Activated CD4-positive, alpha-beta T cell treated with anti-CD3 and anti-CD28 coated beads, Interleukin-2, amount 10 ng/mL, durations not matched to agents 7 days and 5 days (primary cell): ENCODE measurements at regions not wholly inside any gene's neighbourhood (a gene's known extent, or its start where the extent isn't known, plus 50 kb on each side); places are given as distances from the start of the nearest gene placed in this dataset.
"Not testable (repeated sequence)": the region's sequence is repeated elsewhere in the genome, so short reads cannot be mapped to it uniquely, and the experiment has no call there.

ENCODE experiments used
- CTCF ChIA-PET: fragments of 350-600 bp; sonication (Branson Sonifier 250); formaldehyde crosslinking; loops from one replicate; lab custom pipeline; 2021; ENCODE audit warnings: antibody characterized with exemption; lab: Charles Lee
- POLR2A ChIA-PET: fragments of 350-600 bp; sonication (Branson Sonifier 250); formaldehyde crosslinking; loops from one replicate; lab custom pipeline; 2021; ENCODE audit warnings: antibody characterized with exemption; lab: Charles Lee
- DNase-seq: peaks from one replicate; pipeline ENCODE4 v3.0.0-alpha.2; 2020
- H3K27ac Mint-ChIP-seq: one replicate; pipeline ENCODE4 v1.8.0; 2021; ENCODE audit warnings: mild to moderate bottlenecking, moderate library complexity, mixed read lengths
- H3K27me3 Mint-ChIP-seq: one replicate; pipeline ENCODE4 v1.8.0; 2021; ENCODE audit warnings: mixed read lengths
- H3K36me3 Mint-ChIP-seq: one replicate; pipeline ENCODE4 v1.8.0; 2021; ENCODE audit warnings: low read depth, mixed read lengths
- H3K4me1 Mint-ChIP-seq: one replicate; pipeline ENCODE4 v1.8.0; 2021; ENCODE audit warnings: mixed read lengths
- H3K4me3 Mint-ChIP-seq: one replicate; pipeline ENCODE4 v1.8.0; 2021; ENCODE audit warnings: mild to moderate bottlenecking, moderate library complexity, mixed read lengths
- H3K9me3 Mint-ChIP-seq: one replicate; pipeline ENCODE4 v1.8.0; 2021; ENCODE audit warnings: mixed read lengths

- Mint-ChIP-seq H3K4me3 (no peak overlapping the region), H3K4me1 (no peaks in the 10 kb centered on the region), H3K27me3 (no peaks in the 10 kb centered on the region), H3K27ac (no peak overlapping the region), H3K36me3 (no peaks in the 10 kb centered on the region), H3K9me3 (no peaks in the 10 kb centered on the region)
- no peak for DNase-seq
- POLR2A ChIA-PET: no interaction called here
- CTCF ChIA-PET: no interaction called here
Measured at GRCh38 chr6:153984811-153985210, 54.2 kb upstream of the OPRM1 start.

- POLR2A ChIA-PET: no interaction called here
- Mint-ChIP-seq H3K9me3 (no peaks in the 10 kb centered on the region), H3K27me3 (no peaks in the 10 kb centered on the region), H3K4me1 (no peaks in the 10 kb centered on the region), H3K27ac (no peak overlapping the region), H3K4me3 (no peak overlapping the region), H3K36me3 (no peaks in the 10 kb centered on the region)
- CTCF ChIA-PET: no interaction called here
- DNase-seq: no peak
Measured at GRCh38 chr6:153980171-153980570, 58.9 kb upstream of the OPRM1 start.

- H3K27ac Mint-ChIP-seq, CTCF ChIA-PET, H3K36me3 Mint-ChIP-seq, DNase-seq, H3K27me3 Mint-ChIP-seq, H3K4me1 Mint-ChIP-seq, POLR2A ChIA-PET, H3K9me3 Mint-ChIP-seq, H3K4me3 Mint-ChIP-seq: not testable (repeated sequence)
Measured at GRCh38 chr6:153978911-153979548, 60.0 kb upstream of the OPRM1 start.

GRCh38 chr6:153976921-153977693 lies 61.9 kb upstream of the OPRM1 start:
- no peak overlapping the region for H3K27ac Mint-ChIP-seq
- no peak overlapping the region for H3K4me3 Mint-ChIP-seq
- H3K9me3 Mint-ChIP-seq: no peaks in the 10 kb centered on the region
- H3K27me3 Mint-ChIP-seq: no peaks in the 10 kb centered on the region
- no peaks in the 10 kb centered on the region for H3K36me3 Mint-ChIP-seq
- ChIA-PET POLR2A (no interaction called here), CTCF (no interaction called here)
- no peaks in the 10 kb centered on the region for H3K4me1 Mint-ChIP-seq
- no peak for DNase-seq

- H3K4me3 Mint-ChIP-seq: no peak overlapping the region
- POLR2A ChIA-PET: no interaction called here
Measured at GRCh38 chr6:153966001-153966400, 73.0 kb upstream of the OPRM1 start.

GRCh38 chr6:153963352-153963751 lies 75.7 kb upstream of the OPRM1 start:
- Mint-ChIP-seq H3K4me3 (no peak overlapping the region), H3K36me3 (no peaks in the 10 kb centered on the region), H3K27me3 (no peaks in the 10 kb centered on the region), H3K4me1 (peaks cover 9% of the 10 kb centered on the region), H3K27ac (no peak overlapping the region), H3K9me3 (no peaks in the 10 kb centered on the region)
- CTCF ChIA-PET: no interaction called here
- no peak for DNase-seq
- POLR2A ChIA-PET: no interaction called here

More at GRCh38 chr6:153966001-153966400, 73.0 kb upstream of the OPRM1 start:
- no peak overlapping the region for H3K27ac Mint-ChIP-seq
- no peaks in the 10 kb centered on the region for H3K27me3 Mint-ChIP-seq
- no peaks in the 10 kb centered on the region for H3K36me3 Mint-ChIP-seq
- H3K9me3 Mint-ChIP-seq: no peaks in the 10 kb centered on the region
- peaks cover 9% of the 10 kb centered on the region for H3K4me1 Mint-ChIP-seq
- CTCF ChIA-PET: no interaction called here
- no peak for DNase-seq

- H3K9me3 Mint-ChIP-seq: no peaks in the 10 kb centered on the region
- H3K27ac Mint-ChIP-seq: no peak overlapping the region
- H3K36me3 Mint-ChIP-seq: no peaks in the 10 kb centered on the region
- ChIA-PET POLR2A (no interaction called here), CTCF (no interaction called here)
- DNase-seq: no peak
- H3K27me3 Mint-ChIP-seq: no peaks in the 10 kb centered on the region
- peaks cover 9% of the 10 kb centered on the region for H3K4me1 Mint-ChIP-seq
- no peak overlapping the region for H3K4me3 Mint-ChIP-seq
Measured at GRCh38 chr6:153962555-153962954, 76.5 kb upstream of the OPRM1 start.

- DNase-seq: no peak
- Mint-ChIP-seq H3K27ac (no peak overlapping the region), H3K27me3 (no peaks in the 10 kb centered on the region), H3K9me3 (no peaks in the 10 kb centered on the region), H3K4me1 (peaks cover 4% of the 10 kb centered on the region), H3K36me3 (no peaks in the 10 kb centered on the region), H3K4me3 (no peak overlapping the region)
- ChIA-PET CTCF (no interaction called here), POLR2A (no interaction called here)
Measured at GRCh38 chr6:153960741-153961140, 78.3 kb upstream of the OPRM1 start.

- H3K4me3 Mint-ChIP-seq: no peak overlapping the region
- H3K9me3 Mint-ChIP-seq: no peaks in the 10 kb centered on the region
- H3K27me3 Mint-ChIP-seq: no peaks in the 10 kb centered on the region
- H3K36me3 Mint-ChIP-seq: no peaks in the 10 kb centered on the region
- no peaks in the 10 kb centered on the region for H3K4me1 Mint-ChIP-seq
- ChIA-PET CTCF (no interaction called here), POLR2A (no interaction called here)
- no peak overlapping the region for H3K27ac Mint-ChIP-seq
- DNase-seq: no peak
Measured at GRCh38 chr6:153960281-153960680, 78.8 kb upstream of the OPRM1 start.

- no peaks in the 10 kb centered on the region for H3K36me3 Mint-ChIP-seq
- no peaks in the 10 kb centered on the region for H3K9me3 Mint-ChIP-seq
- CTCF ChIA-PET: no interaction called here
- H3K27me3 Mint-ChIP-seq: no peaks in the 10 kb centered on the region
- no peak overlapping the region for H3K4me3 Mint-ChIP-seq
- POLR2A ChIA-PET: no interaction called here
- H3K27ac Mint-ChIP-seq: no peak overlapping the region
- DNase-seq: no peak
- H3K4me1 Mint-ChIP-seq: no peaks in the 10 kb centered on the region
Measured at GRCh38 chr6:153959276-153959675, 79.8 kb upstream of the OPRM1 start.

- ChIA-PET CTCF (no interaction called here), POLR2A (no interaction called here)
- H3K27me3 Mint-ChIP-seq: no peaks in the 10 kb centered on the region
- DNase-seq: no peak
- H3K4me3 Mint-ChIP-seq: no peak overlapping the region
- no peaks in the 10 kb centered on the region for H3K4me1 Mint-ChIP-seq
- no peaks in the 10 kb centered on the region for H3K36me3 Mint-ChIP-seq
- no peak overlapping the region for H3K27ac Mint-ChIP-seq
- H3K9me3 Mint-ChIP-seq: no peaks in the 10 kb centered on the region
Measured at GRCh38 chr6:153958860-153959259, 80.2 kb upstream of the OPRM1 start.

- H3K36me3 Mint-ChIP-seq: no peaks in the 10 kb centered on the region
- no peaks in the 10 kb centered on the region for H3K9me3 Mint-ChIP-seq
- no peak for DNase-seq
- CTCF ChIA-PET: no interaction called here
- no peaks in the 10 kb centered on the region for H3K27me3 Mint-ChIP-seq
- H3K27ac Mint-ChIP-seq: no peak overlapping the region
- H3K4me3 Mint-ChIP-seq: no peak overlapping the region
- no peaks in the 10 kb centered on the region for H3K4me1 Mint-ChIP-seq
- POLR2A ChIA-PET: no interaction called here
Measured at GRCh38 chr6:153957394-153957793, 81.6 kb upstream of the OPRM1 start.

- no peaks in the 10 kb centered on the region for H3K36me3 Mint-ChIP-seq
- H3K4me1 Mint-ChIP-seq: no peaks in the 10 kb centered on the region
- H3K27me3 Mint-ChIP-seq: no peaks in the 10 kb centered on the region
- no peaks in the 10 kb centered on the region for H3K9me3 Mint-ChIP-seq
- ChIA-PET POLR2A (interaction anchor here (0.7 kb wide), 1 partner anchor 377 kb away, joined by 8 read pairs; no protein-coding TSS in a partner anchor), CTCF (no interaction called here)
- no peak overlapping the region for H3K4me3 Mint-ChIP-seq
- H3K27ac Mint-ChIP-seq: no peak overlapping the region
- no peak for DNase-seq
Measured at GRCh38 chr6:153956808-153957207, 82.2 kb upstream of the OPRM1 start.

- ChIA-PET CTCF (no interaction called here), POLR2A (no interaction called here)
- H3K27ac Mint-ChIP-seq: no peak overlapping the region
- H3K9me3 Mint-ChIP-seq: no peaks in the 10 kb centered on the region
- no peaks in the 10 kb centered on the region for H3K4me1 Mint-ChIP-seq
- DNase-seq: no peak
- no peaks in the 10 kb centered on the region for H3K27me3 Mint-ChIP-seq
- no peak overlapping the region for H3K4me3 Mint-ChIP-seq
- H3K36me3 Mint-ChIP-seq: no peaks in the 10 kb centered on the region
Measured at GRCh38 chr6:153949616-153950015, 89.4 kb upstream of the OPRM1 start.
